ENCODE measurements at regions not wholly inside any gene's neighbourhood (a gene's known extent, or its start where the extent isn't known, plus 50 kb on each side); places are given as distances from the start of the nearest gene placed in this dataset.

DNA sequence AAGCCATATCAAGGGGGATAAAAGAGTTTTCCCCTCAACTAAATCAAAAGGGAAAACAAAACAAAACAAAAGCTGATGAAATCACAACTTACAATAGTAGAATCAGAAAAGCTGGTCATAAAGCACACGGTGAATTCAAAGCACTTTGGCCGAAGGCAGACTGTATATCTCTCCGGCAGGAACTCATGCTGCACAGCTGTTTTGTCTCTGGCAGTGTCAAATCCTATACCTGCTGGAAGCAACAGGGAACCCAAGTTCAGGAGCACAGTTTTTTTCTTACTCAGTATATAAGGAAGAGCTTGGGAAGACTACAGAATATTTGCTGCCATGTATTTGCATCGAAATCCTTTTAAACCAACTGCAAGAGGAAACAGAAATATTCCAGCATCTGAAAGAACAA is 213.7 kb downstream of the RFC3 start:
- TF ChIP-seq, protein P1, sequence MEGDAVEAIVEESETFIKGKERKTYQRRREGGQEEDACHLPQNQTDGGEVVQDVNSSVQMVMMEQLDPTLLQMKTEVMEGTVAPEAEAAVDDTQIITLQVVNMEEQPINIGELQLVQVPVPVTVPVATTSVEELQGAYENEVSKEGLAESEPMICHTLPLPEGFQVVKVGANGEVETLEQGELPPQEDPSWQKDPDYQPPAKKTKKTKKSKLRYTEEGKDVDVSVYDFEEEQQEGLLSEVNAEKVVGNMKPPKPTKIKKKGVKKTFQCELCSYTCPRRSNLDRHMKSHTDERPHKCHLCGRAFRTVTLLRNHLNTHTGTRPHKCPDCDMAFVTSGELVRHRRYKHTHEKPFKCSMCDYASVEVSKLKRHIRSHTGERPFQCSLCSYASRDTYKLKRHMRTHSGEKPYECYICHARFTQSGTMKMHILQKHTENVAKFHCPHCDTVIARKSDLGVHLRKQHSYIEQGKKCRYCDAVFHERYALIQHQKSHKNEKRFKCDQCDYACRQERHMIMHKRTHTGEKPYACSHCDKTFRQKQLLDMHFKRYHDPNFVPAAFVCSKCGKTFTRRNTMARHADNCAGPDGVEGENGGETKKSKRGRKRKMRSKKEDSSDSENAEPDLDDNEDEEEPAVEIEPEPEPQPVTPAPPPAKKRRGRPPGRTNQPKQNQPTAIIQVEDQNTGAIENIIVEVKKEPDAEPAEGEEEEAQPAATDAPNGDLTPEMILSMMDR (IDR thresholded peaks at IDR 0.05 in 8 of 11, conservative IDR thresholded peaks at IDR 0.05 in 3 of 11): no peak
- TF ChIP-seq POLR2A (IDR thresholded peaks at IDR 0.05): no peak
- TF ChIP-seq POLR2AphosphoS5 (IDR thresholded peaks at IDR 0.05): no peak

All from spleen (tissue), 7 donors.